Neural progenitor cell (in vitro differentiated cells): ENCODE measurements at regions not wholly inside any gene's neighbourhood (a gene's known extent, or its start where the extent isn't known, plus 50 kb on each side); places are given as distances from the start of the nearest gene placed in this dataset.

Source experiments
- DNase-seq: peaks from one replicate; pipeline ENCODE4 v3.0.0-alpha.2; 2016; ENCODE audit warnings: low spot score
- H2AFZ ChIP-seq: fragments of 200-600 bp; sonication (generic); replicated peaks from 2 replicates; pipeline ENCODE4 v1.6.1; 2016; ENCODE audit warnings: antibody characterized with exemption
- H3F3A ChIP-seq: fragments of 200-600 bp; sonication (generic); 2 replicates; pipeline ENCODE4 v1.6.1; 2016; ENCODE audit warnings: antibody characterized with exemption, low read depth
- H3K27ac ChIP-seq: fragments of 200-600 bp; sonication (generic); 2 replicates; pipeline ENCODE4 v1.5.1; 2016; ENCODE audit warnings: mild to moderate bottlenecking
- H3K27me3 ChIP-seq: fragments of 200-600 bp; sonication (generic); 2 replicates; pipeline ENCODE4 v1.6.1; 2016; ENCODE audit warnings: mild to moderate bottlenecking, moderate library complexity
- H3K36me3 ChIP-seq: fragments of 200-600 bp; sonication (generic); 2 replicates; pipeline ENCODE4 v1.5.1; 2016
- H3K4me1 ChIP-seq: fragments of 200-600 bp; sonication (generic); 2 replicates; pipeline ENCODE4 v1.6.1; 2016; ENCODE audit warnings: mixed run types
- H3K4me2 ChIP-seq: fragments of 200-600 bp; sonication (generic); 2 replicates; pipeline ENCODE4 v1.6.1; 2016
- H3K4me3 ChIP-seq: fragments of 200-600 bp; sonication (generic); 2 replicates; pipeline ENCODE4 v1.5.1; 2016
- H3K79me2 ChIP-seq: fragments of 200-600 bp; sonication (generic); 2 replicates; pipeline ENCODE4 v1.6.1; 2016; ENCODE audit warnings: low read depth
- H3K9ac ChIP-seq: fragments of 200-600 bp; sonication (generic); 2 replicates; pipeline ENCODE4 v1.6.1; 2016
- H3K9me3 ChIP-seq: fragments of 200-600 bp; sonication (generic); 2 replicates; pipeline ENCODE4 v1.5.1; 2016; ENCODE audit warnings: low read depth
- H4K20me1 ChIP-seq: fragments of 200-600 bp; sonication (generic); 2 replicates; pipeline ENCODE4 v1.6.1; 2016; ENCODE audit warnings: low read depth
- H3K27ac Mint-ChIP-seq: 3 replicates; pipeline ENCODE4 v1.8.0; 2021; ENCODE audit warnings: mixed read lengths
- H3K27me3 Mint-ChIP-seq: 2 replicates; pipeline ENCODE4 v1.8.0; 2022; ENCODE audit warnings: low read depth, mild to moderate bottlenecking, inconsistent platforms, moderate library complexity, mixed read lengths; ENCODE audit not compliant: insufficient read depth
- H3K36me3 Mint-ChIP-seq: 3 replicates; pipeline ENCODE4 v1.8.0; 2021; ENCODE audit warnings: mixed read lengths
- H3K4me1 Mint-ChIP-seq: 3 replicates; pipeline ENCODE4 v1.8.0; 2021; ENCODE audit warnings: mixed read lengths
- H3K4me3 Mint-ChIP-seq: 3 replicates; pipeline ENCODE4 v1.8.0; 2021; ENCODE audit warnings: mild to moderate bottlenecking, moderate library complexity, mixed read lengths
- H3K9me3 Mint-ChIP-seq: 3 replicates; pipeline ENCODE4 v1.8.0; 2020; ENCODE audit warnings: mixed read lengths
- CTCF ChIP-seq: fragments of 200-600 bp; sonication (generic); IDR thresholded peaks from 2 replicates; pipeline ENCODE4 v1.5.1; 2017; ENCODE audit warnings: antibody characterized with exemption, mild to moderate bottlenecking
- EZH2 ChIP-seq: fragments of 200-600 bp; sonication (generic); IDR thresholded peaks from 2 replicates; pipeline ENCODE4 v1.6.1; 2017; ENCODE audit warnings: antibody characterized with exemption, mild to moderate bottlenecking, moderate library complexity
- EZH2phosphoT487 ChIP-seq: fragments of 200-600 bp; sonication (generic); IDR thresholded peaks from 2 replicates; pipeline ENCODE4 v1.6.1; 2017; ENCODE audit warnings: antibody characterized with exemption

- H3K36me3 ChIP-seq: no peaks in the 10 kb centered on the region
- peaks cover 20% of the 10 kb centered on the region for H3K79me2 ChIP-seq
- peaks cover 28% of the 10 kb centered on the region for H3K9me3 Mint-ChIP-seq
- H3K9ac ChIP-seq: no peak overlapping the region
- H3K27me3 ChIP-seq: no peaks in the 10 kb centered on the region
- H3K4me1 ChIP-seq: peaks cover 35% of the 10 kb centered on the region
- H3K36me3 Mint-ChIP-seq: peaks cover 35% of the 10 kb centered on the region
- no peak for DNase-seq
- peak overlapping the region; percentile 98 for H3K27ac Mint-ChIP-seq
- no peaks in the 10 kb centered on the region for H4K20me1 ChIP-seq
- H3K9me3 ChIP-seq: no peaks in the 10 kb centered on the region
- H3F3A ChIP-seq: peaks cover 38% of the 10 kb centered on the region
- TF ChIP-seq EZH2: no peak
- no peak for TF ChIP-seq CTCF
- no peak for TF ChIP-seq EZH2phosphoT487
- peak overlapping the region; percentile 95 for H3K27ac ChIP-seq
- peak overlapping the region; percentile 80 for H3K4me3 Mint-ChIP-seq
- no peak overlapping the region for H3K4me3 ChIP-seq
- H3K4me1 Mint-ChIP-seq: peaks cover 42% of the 10 kb centered on the region
- H3K4me2 ChIP-seq: peak overlapping the region; percentile 61
- no peak overlapping the region for H2AFZ ChIP-seq
- peaks cover 3% of the 10 kb centered on the region for H3K27me3 Mint-ChIP-seq
Measured at GRCh38 chr15:93314245-93314644, 225.2 kb upstream of the RGMA start.

GRCh38 chr15:93312891-93313486, 224.0 kb upstream of the RGMA start:
- peaks cover 26% of the 10 kb centered on the region for H3K36me3 Mint-ChIP-seq
- Histone ChIP-seq H3K27ac (peak overlapping the region; percentile 95), H3K9ac (no peak overlapping the region), H3K27me3 (no peaks in the 10 kb centered on the region), H3K4me2 (peak overlapping the region; percentile 61), H3K9me3 (no peaks in the 10 kb centered on the region), H3K4me1 (peaks cover 37% of the 10 kb centered on the region), H4K20me1 (no peaks in the 10 kb centered on the region), H3K79me2 (peaks cover 20% of the 10 kb centered on the region), H3K36me3 (no peaks in the 10 kb centered on the region), H2AFZ (peak overlapping the region; percentile 74), H3K4me3 (peak overlapping the region; percentile 9), H3F3A (peaks cover 40% of the 10 kb centered on the region)
- peak overlapping the region; percentile 83 for H3K4me3 Mint-ChIP-seq
- peak; percentile 86 for DNase-seq
- TF ChIP-seq EZH2 (no peak), EZH2phosphoT487 (no peak), CTCF (no peak)
- peak overlapping the region; percentile 83 for H3K27ac Mint-ChIP-seq
- peaks cover 20% of the 10 kb centered on the region for H3K9me3 Mint-ChIP-seq
- peaks cover 3% of the 10 kb centered on the region for H3K27me3 Mint-ChIP-seq
- peaks cover 49% of the 10 kb centered on the region for H3K4me1 Mint-ChIP-seq

- Histone ChIP-seq H3K9ac (no peak overlapping the region), H3K4me1 (peaks cover 48% of the 10 kb centered on the region), H4K20me1 (no peaks in the 10 kb centered on the region), H2AFZ (no peak overlapping the region), H3K4me2 (no peak overlapping the region), H3K4me3 (no peak overlapping the region), H3K79me2 (peaks cover 20% of the 10 kb centered on the region), H3K27me3 (no peaks in the 10 kb centered on the region), H3F3A (peaks cover 40% of the 10 kb centered on the region), H3K27ac (no peak overlapping the region), H3K36me3 (no peaks in the 10 kb centered on the region), H3K9me3 (no peaks in the 10 kb centered on the region)
- Mint-ChIP-seq H3K36me3 (peaks cover 15% of the 10 kb centered on the region), H3K9me3 (peaks cover 9% of the 10 kb centered on the region), H3K4me3 (peak overlapping the region; percentile 0), H3K27me3 (peaks cover 3% of the 10 kb centered on the region), H3K27ac (peak overlapping the region; percentile 83), H3K4me1 (peaks cover 58% of the 10 kb centered on the region)
- no peak for DNase-seq
- TF ChIP-seq CTCF: no peak
- TF ChIP-seq EZH2phosphoT487: no peak
- TF ChIP-seq EZH2: no peak
Measured at GRCh38 chr15:93311620-93312019, 222.6 kb upstream of the RGMA start.
